GM12872 (cell line): ENCODE measurements at regions not wholly inside any gene's neighbourhood (a gene's known extent, or its start where the extent isn't known, plus 50 kb on each side); places are given as distances from the start of the nearest gene placed in this dataset.

ENCODE experiments used
- TF ChIP-seq, protein P1 (sequence below): IDR thresholded peaks from 3 replicates; pipeline ENCODE4 v1.5.1; 2011; ENCODE audit warnings: low read depth, mild to moderate bottlenecking, low read length, moderate library complexity; ENCODE audit not compliant: insufficient read depth

DNA sequence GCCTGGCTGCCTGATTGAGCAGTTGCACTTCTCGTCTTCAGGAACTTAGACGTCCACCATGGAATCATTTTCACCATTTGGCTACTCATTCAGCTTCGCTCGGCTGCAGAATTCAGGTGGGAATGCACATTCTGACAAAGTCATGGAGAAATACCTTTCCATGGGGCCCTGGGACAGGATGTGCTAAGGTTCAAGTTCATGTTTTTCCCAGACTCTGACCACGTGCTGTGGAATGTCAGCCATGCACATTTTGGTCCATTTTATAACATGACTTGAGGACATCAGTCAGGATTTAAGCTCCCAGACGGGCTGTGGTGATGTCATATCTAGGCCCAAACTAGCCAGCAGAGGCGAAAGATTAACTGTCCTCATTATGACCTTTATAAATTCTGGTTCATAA is 205.3 kb downstream of the TBXT start:
- TF ChIP-seq, protein P1, sequence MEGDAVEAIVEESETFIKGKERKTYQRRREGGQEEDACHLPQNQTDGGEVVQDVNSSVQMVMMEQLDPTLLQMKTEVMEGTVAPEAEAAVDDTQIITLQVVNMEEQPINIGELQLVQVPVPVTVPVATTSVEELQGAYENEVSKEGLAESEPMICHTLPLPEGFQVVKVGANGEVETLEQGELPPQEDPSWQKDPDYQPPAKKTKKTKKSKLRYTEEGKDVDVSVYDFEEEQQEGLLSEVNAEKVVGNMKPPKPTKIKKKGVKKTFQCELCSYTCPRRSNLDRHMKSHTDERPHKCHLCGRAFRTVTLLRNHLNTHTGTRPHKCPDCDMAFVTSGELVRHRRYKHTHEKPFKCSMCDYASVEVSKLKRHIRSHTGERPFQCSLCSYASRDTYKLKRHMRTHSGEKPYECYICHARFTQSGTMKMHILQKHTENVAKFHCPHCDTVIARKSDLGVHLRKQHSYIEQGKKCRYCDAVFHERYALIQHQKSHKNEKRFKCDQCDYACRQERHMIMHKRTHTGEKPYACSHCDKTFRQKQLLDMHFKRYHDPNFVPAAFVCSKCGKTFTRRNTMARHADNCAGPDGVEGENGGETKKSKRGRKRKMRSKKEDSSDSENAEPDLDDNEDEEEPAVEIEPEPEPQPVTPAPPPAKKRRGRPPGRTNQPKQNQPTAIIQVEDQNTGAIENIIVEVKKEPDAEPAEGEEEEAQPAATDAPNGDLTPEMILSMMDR = no peak

DNA sequence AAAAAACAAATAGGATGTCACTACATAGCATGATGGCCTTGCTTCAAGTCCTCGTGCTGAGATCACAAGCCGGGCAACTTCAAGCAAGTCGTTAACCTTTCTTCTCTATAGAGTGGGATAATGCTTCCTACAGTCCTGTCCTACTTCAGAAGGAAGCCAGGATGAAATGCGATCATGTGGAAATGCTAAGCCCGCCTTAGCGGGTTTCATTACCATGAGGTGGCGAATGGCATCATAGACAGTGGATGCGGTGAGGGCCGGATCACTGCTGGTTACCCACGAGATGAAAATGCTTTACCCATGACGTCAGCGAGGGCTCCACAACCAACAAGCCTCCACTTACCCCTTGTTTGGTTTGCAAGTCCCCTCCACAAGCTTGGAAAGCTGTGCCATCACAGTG is 206.4 kb downstream of the TBXT start:
- TF ChIP-seq, protein P1 = no peak

DNA sequence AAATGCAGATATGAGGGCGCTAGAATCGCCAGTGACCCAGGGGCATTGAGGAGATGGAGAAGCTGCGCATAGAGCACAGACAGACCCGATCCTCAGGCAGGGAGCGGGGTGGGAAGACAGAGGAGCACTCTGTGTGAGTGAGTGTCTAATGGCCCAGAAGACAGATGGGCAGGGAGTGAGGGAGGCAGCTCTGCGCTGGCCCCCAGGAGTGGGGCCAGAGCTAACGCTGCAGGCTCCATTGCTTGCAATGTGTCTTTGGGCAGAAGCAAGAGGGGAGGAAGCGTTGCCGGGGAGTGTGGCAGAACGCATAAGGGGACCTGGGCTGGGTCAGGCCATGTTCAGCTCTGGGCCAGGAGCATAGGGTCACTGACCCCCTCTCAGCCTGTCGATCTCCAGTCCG is 207.0 kb downstream of the TBXT start:
- TF ChIP-seq, protein P1 = no peak

DNA sequence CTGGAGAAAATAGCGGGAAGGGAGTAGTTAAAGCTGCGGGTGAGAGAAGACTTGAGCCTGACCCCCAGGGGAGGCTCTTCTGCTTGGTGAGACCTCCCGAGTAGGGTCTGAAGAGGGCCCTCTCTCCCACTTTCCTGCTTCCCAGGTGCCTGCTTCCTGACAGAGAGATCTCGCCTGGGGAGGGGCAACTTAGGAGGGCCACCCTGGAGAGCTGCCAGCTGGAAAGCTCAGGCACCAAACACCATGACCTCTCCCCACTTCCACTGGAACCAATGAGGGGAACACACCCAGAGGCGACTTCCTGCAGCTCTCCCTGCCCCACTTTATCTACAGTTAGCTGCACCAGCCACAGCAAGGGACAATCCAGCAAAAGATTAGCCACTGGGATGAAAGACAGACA is 208.0 kb downstream of the TBXT start:
- TF ChIP-seq, protein P1 = no peak

DNA sequence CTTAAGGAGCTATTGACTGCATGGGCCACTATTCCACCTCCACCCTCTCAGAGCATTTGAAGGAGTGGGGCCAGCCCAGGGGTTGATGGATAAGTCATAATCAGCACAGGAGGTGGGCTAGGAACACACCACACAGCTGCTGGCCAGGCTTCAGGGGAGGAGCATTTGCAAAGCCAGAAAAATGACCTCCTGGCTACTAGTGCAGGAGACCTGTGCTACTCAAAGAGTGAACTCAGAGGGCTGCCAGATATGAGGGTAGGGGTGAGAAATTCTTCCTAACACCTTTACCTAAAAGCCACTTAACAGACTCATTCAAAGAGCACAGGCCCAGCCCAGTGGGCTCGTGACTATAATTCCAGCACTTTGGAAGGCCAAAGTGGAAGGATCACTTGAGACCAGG is 210.8 kb downstream of the TBXT start:
- TF ChIP-seq, protein P1 = no peak

DNA sequence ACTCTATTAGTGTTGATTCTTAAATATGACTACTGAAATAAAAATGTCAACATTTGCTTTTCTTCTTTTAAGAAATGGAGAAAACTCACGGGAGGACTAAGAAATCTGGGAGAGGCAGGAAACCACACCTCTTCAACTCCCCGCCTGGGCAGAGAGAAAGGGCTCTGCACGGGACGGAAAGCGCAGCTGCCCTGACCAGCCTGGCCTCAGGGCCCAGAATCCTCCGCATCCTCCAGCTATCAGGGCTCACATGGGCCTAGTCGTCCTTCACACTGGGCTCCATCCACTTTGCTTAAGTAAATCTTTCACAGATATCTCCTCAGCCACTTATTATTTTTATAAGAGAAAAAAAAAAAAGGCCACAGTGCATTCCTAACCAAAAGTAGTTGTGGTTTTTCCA is 215.1 kb downstream of the TBXT start:
- TF ChIP-seq, protein P1 = no peak

DNA sequence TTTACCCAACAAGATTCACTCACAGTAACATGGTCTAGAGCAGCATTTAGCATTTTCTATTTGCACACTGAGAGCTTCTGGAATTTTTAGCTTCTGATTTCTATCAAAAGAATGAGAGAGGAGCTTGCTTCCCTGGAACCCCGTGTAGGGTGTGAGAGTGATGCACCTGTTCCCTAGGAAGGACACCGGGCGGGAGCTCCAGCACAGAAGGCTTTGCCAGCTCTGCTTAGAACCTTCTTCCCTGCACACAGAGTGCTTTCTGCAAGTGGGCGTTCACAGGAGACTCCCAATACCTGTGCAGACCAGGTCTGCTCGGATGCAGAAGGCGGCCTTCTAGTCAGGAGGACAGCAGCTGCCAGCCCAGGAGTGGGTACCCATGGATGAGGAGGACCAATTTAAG is 217.3 kb downstream of the TBXT start:
- TF ChIP-seq, protein P1 = no peak

DNA sequence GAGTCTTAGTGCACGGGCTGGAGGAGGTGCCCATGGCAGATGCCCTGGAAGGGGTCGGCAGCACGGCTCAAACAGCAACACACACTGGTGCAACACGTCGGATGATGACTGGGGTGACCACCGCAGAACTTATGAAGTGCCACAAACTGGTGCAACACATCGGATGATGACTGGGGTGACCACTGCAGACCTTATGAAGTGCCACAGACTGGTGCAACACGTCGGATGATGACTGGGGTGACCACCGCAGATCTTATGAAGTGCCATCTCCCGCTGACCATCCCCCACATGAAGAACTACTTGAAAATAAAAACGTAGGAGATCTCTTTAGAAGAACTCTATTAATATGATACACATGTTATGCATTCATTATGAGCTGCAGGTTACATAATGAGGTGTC is 218.3 kb downstream of the TBXT start:
- TF ChIP-seq, protein P1 = no peak
